OCI-LY1 (cell line): ENCODE measurements at regions not wholly inside any gene's neighbourhood (a gene's known extent, or its start where the extent isn't known, plus 50 kb on each side); places are given as distances from the start of the nearest gene placed in this dataset.

Source experiments
- CTCF ChIP-seq: fragments of 200-600 bp; sonication (generic), shearing (Covaris generic); IDR thresholded peaks from 2 replicates; pipeline ENCODE4 v1.5.1; 2017; ENCODE audit warnings: mild to moderate bottlenecking, antibody characterized with exemption, low read length, moderate library complexity, mixed read lengths
- EZH2 ChIP-seq: fragments of 200-600 bp; sonication (generic), shearing (Covaris generic); IDR thresholded peaks from 2 replicates; pipeline ENCODE4 v1.8.0; 2017; ENCODE audit warnings: borderline replicate concordance, mixed run types, mild to moderate bottlenecking, antibody characterized with exemption, low read length, moderate library complexity, mixed read lengths

GRCh38 chr13:33489563-33489962 lies 204.0 kb upstream of the STARD13 start:
- TF ChIP-seq CTCF (no peak), EZH2 (no peak)
